Caco-2 (cell line): ENCODE measurements at regions not wholly inside any gene's neighbourhood (a gene's known extent, or its start where the extent isn't known, plus 50 kb on each side); places are given as distances from the start of the nearest gene placed in this dataset.

Experiments used
- BruUV-seq: library from RNA; stranded (reverse); fragments of 400-500 nt; replicated peaks from 2 replicates; lab custom pipeline; 2021; lab: Mats Ljungman, UMichigan
- CTCF ChIA-PET: fragments of 300-600 bp; sonication (Branson Sonifier 250); formaldehyde crosslinking; loops from one replicate; lab custom pipeline; 2022; ENCODE audit warnings: antibody characterized with exemption; lab: Charles Lee
- POLR2A ChIA-PET: fragments of 300-600 bp; sonication (Branson Sonifier 250); formaldehyde crosslinking; loops from one replicate; lab custom pipeline; 2022; ENCODE audit warnings: antibody characterized with exemption; lab: Charles Lee
- DNase-seq, 2 experiments: peaks; one replicate each; pipeline versions ENCODE4 v3.0.0 to v3.0.0-alpha.2; 2020 to 2022
- H3K27me3 ChIP-seq: replicated peaks from 2 replicates; pipeline ENCODE4 v1.6.0; 2011; ENCODE audit warnings: low read length; ENCODE audit not compliant: control insufficient read depth, insufficient read depth
- H3K36me3 ChIP-seq: 2 replicates; pipeline ENCODE4 v1.5.1; 2011; ENCODE audit warnings: low read length; ENCODE audit not compliant: control insufficient read depth, insufficient read depth
- H3K4me1 ChIP-seq: fragments of 250-450 bp; sonication (Bioruptor Pico); 2 replicates; pipeline ENCODE4 v1.5.1; 2020; ENCODE audit warnings: mild to moderate bottlenecking
- H3K4me3 ChIP-seq: 2 replicates; pipeline ENCODE4 v1.5.1; 2011; ENCODE audit warnings: low read depth, mild to moderate bottlenecking, control low read depth, low read length
- H3K9me3 ChIP-seq: fragments of 250-450 bp; sonication (Bioruptor Pico); 2 replicates; pipeline ENCODE4 v1.5.1; 2020; ENCODE audit warnings: mild to moderate bottlenecking, moderate library complexity
- H3K27ac Mint-ChIP-seq: one replicate; pipeline ENCODE4 v1.8.0; 2022; ENCODE audit warnings: mixed read lengths; ENCODE audit not compliant: unreplicated experiment
- H3K27me3 Mint-ChIP-seq: one replicate; pipeline ENCODE4 v1.8.0; 2022; ENCODE audit warnings: mixed read lengths; ENCODE audit not compliant: insufficient read depth, unreplicated experiment
- H3K36me3 Mint-ChIP-seq: one replicate; pipeline ENCODE4 v1.8.0; 2022; ENCODE audit warnings: mild to moderate bottlenecking, mixed read lengths; ENCODE audit not compliant: insufficient read depth, unreplicated experiment
- H3K4me1 Mint-ChIP-seq: one replicate; pipeline ENCODE4 v1.8.0; 2022; ENCODE audit warnings: low read depth, mixed read lengths; ENCODE audit not compliant: unreplicated experiment
- H3K4me3 Mint-ChIP-seq: one replicate; pipeline ENCODE4 v1.8.0; 2022; ENCODE audit warnings: mild to moderate bottlenecking, moderate library complexity, mixed read lengths; ENCODE audit not compliant: unreplicated experiment
- H3K9me3 Mint-ChIP-seq: one replicate; pipeline ENCODE4 v1.8.0; 2022; ENCODE audit warnings: mixed read lengths; ENCODE audit not compliant: unreplicated experiment
- intact Hi-C: fragments of 100-400 bp; cut with micrococcal nuclease; formaldehyde crosslinking; loops from one replicate; pipeline ENCODE4 v1.10.0; 2022; ENCODE audit not compliant: unreplicated experiment
- TF ChIP-seq, protein P1 (sequence below), 2 experiments: fragments of 200-600 bp in 1 of 2; IDR thresholded peaks; 1 replicate in 1 of 2; 2 replicates in 1 of 2; pipeline versions ENCODE4 v1.5.1 to v1.8.0; 2011 to 2022; ENCODE audit warnings: antibody characterized with exemption in 1 of 2, control low read depth in 1 of 2, inconsistent platforms in 1 of 2, low read depth in 1 of 2, low read length in 1 of 2, mild to moderate bottlenecking in 1 of 2, moderate library complexity in 1 of 2; ENCODE audit not compliant: insufficient read depth in 1 of 2, severe bottlenecking in 1 of 2, unreplicated experiment in 1 of 2

DNA sequence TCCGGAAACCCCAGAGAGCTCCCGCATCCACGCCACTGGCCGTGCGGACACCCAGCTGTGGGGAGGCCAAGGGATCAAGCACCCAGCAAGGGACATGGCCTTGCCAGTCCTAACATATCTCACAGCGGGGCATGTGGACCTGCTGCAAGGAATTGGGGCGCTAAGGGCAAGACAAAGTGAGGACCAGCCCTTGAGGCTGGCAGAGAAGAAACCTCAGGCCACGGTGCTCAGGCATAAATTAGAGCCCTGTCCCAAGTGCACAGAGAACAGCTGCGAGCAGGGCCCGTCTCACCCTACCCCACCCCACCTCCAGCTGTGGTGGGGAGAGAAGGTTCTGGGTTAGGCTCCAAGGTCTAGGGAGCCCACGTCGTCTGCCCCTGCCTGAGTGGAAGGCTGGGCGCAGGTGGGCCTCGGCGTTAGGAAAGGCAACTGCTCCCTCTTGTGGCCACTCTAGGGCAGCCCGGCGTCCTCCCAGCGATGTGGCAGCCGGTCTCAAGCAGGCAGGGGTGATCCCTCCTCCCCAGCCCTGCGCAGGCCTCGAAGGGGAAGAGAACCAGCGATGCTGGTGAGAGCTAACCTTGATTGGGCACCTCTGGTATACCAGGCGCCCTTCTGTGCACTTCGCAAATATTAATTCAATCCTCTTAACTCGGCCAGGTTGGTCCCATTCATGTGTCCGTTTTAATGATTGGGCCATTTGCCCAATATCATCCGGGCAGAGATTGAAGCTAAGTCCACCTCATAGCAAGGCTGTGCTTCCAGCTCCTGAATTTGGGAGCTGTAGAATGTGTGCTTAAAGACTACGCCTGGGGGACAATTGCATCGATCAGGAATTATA, 235.8 kb downstream of the NFATC2 start:
- H3K27me3 Mint-ChIP-seq: no peaks in the 10 kb centered on the region
- TF ChIP-seq, protein P1, sequence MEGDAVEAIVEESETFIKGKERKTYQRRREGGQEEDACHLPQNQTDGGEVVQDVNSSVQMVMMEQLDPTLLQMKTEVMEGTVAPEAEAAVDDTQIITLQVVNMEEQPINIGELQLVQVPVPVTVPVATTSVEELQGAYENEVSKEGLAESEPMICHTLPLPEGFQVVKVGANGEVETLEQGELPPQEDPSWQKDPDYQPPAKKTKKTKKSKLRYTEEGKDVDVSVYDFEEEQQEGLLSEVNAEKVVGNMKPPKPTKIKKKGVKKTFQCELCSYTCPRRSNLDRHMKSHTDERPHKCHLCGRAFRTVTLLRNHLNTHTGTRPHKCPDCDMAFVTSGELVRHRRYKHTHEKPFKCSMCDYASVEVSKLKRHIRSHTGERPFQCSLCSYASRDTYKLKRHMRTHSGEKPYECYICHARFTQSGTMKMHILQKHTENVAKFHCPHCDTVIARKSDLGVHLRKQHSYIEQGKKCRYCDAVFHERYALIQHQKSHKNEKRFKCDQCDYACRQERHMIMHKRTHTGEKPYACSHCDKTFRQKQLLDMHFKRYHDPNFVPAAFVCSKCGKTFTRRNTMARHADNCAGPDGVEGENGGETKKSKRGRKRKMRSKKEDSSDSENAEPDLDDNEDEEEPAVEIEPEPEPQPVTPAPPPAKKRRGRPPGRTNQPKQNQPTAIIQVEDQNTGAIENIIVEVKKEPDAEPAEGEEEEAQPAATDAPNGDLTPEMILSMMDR (IDR thresholded peaks at IDR 0.05; ENCODE audit: insufficient read depth in 1 of 2, low read depth in 1 of 2, low read length in 1 of 2, severe bottlenecking in 1 of 2, unreplicated experiment in 1 of 2): peak; percentile 99
- H3K36me3 Mint-ChIP-seq: peaks cover 6% of the 10 kb centered on the region
- H3K4me3 Mint-ChIP-seq: no peak overlapping the region
- H3K27ac Mint-ChIP-seq: no peak overlapping the region
- peaks cover 30% of the 10 kb centered on the region for H3K4me1 ChIP-seq
- intact Hi-C loops: loop anchor here (1.0 to 5.0 kb wide), 6 partner anchors 86 to 514 kb away; no protein-coding TSS in a partner anchor
- no peaks in the 10 kb centered on the region for H3K27me3 ChIP-seq
- H3K36me3 ChIP-seq: no peaks in the 10 kb centered on the region
- H3K4me3 ChIP-seq: no peak overlapping the region
- peaks cover 53% of the 10 kb centered on the region for H3K9me3 ChIP-seq
- H3K9me3 Mint-ChIP-seq: peaks cover 41% of the 10 kb centered on the region
- DNase-seq: peak; percentile 86 to 91
- ChIA-PET POLR2A (interaction anchor here (1.0 kb wide), 1 partner anchor 349 kb away, joined by 3 read pairs; the partner anchor contains the start of gene DPM1), CTCF (interaction anchor here (0.6 to 6.4 kb wide), 12 partner anchors 17 to 326 kb away, joined by 3 to 108 read pairs (median 4); no protein-coding TSS in a partner anchor)
- peaks cover 27% of the 10 kb centered on the region for H3K4me1 Mint-ChIP-seq
- no TSS peak for BruUV-seq

DNA sequence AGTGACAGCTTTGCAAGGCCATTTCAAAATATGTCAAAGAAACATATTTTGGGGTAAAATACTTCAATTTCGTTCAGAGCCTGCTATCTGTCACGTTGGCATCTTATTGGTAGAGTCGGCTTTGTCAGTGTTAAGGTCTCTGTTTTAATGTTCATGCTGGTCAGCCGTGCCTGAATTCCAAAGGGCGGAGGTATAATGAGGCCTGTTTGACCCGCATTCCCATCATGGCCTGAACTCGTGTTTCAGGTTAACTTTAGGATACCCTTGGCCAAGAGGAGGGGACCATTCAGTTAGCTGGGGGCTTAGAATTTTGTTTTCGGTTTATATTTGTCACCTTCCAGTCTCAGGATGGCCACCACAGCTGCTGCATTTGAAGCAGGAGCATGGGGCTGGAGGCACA, 236.4 kb downstream of the NFATC2 start:
- TF ChIP-seq, protein P1 (IDR thresholded peaks at IDR 0.05; ENCODE audit: insufficient read depth in 1 of 2, low read depth in 1 of 2, low read length in 1 of 2, severe bottlenecking in 1 of 2, unreplicated experiment in 1 of 2): no peak
- peak overlapping the region; percentile 9 for H3K27ac Mint-ChIP-seq

DNA sequence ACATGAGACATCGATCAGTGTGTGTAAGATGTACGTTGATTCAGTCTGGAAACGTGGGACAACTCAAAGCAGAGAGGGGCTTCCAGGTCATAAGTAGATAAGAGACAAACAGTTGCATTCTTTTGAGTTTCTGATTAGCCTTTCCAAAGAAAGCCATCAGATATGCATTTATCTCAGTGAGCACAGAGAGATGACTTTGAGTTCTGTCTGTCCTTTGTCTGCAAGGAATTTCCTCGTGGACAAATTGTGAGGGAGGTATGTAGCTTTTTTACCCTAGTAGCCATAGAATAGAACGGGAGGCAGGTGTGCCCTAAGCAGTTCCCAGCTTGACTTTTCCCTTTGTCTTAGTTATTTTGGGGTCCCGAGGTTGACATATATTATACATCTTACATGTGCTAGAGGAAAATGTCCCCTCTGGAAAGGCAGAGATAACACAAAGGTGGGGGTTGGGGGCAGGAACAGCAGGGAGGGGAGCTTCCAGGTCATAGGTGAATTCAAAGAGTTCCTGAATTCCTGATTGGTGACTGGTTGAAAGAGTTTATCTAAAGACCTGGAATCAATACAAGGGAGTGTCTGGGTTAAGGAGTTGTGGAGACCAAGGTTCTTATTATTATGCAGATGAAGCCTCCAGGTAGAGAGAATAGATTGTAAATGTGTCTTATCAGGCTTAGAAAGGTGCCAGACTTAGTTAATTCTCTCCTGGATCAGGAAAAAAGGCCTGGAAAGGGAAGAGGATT, 237.0 kb downstream of the NFATC2 start:
- H3K36me3 ChIP-seq: no peaks in the 10 kb centered on the region
- H3K27me3 ChIP-seq: no peaks in the 10 kb centered on the region
- Mint-ChIP-seq H3K4me1 (peaks cover 17% of the 10 kb centered on the region), H3K4me3 (peak overlapping the region; percentile 6), H3K36me3 (peaks cover 3% of the 10 kb centered on the region), H3K27ac (peak overlapping the region; percentile 9), H3K27me3 (no peaks in the 10 kb centered on the region), H3K9me3 (peaks cover 41% of the 10 kb centered on the region)
- CTCF ChIA-PET: interaction anchor here (0.9 to 6.4 kb wide), 5 partner anchors 21 to 324 kb away, joined by 3 to 108 read pairs (median 5); no protein-coding TSS in a partner anchor
- TF ChIP-seq, protein P1 (IDR thresholded peaks at IDR 0.05; ENCODE audit: insufficient read depth in 1 of 2, low read depth in 1 of 2, low read length in 1 of 2, severe bottlenecking in 1 of 2, unreplicated experiment in 1 of 2): no peak
- BruUV-seq: no TSS peak
- no peak for DNase-seq
- no peak overlapping the region for H3K4me3 ChIP-seq
- peaks cover 24% of the 10 kb centered on the region for H3K4me1 ChIP-seq
- POLR2A ChIA-PET: no interaction called here
- H3K9me3 ChIP-seq: peaks cover 56% of the 10 kb centered on the region
- intact Hi-C loops: loop anchor here (1.0 to 5.0 kb wide), 6 partner anchors 85 to 513 kb away; no protein-coding TSS in a partner anchor

More for the DNA sequence above, 236.4 kb downstream of the NFATC2 start:
- no peaks in the 10 kb centered on the region for H3K36me3 ChIP-seq
- CTCF ChIA-PET: interaction anchor here (0.6 to 6.4 kb wide), 7 partner anchors 20 to 325 kb away, joined by 3 to 108 read pairs (median 4); no protein-coding TSS in a partner anchor
- H3K4me1 Mint-ChIP-seq: peaks cover 21% of the 10 kb centered on the region
- peaks cover 41% of the 10 kb centered on the region for H3K9me3 Mint-ChIP-seq
- POLR2A ChIA-PET: interaction anchor here (1.0 kb wide), 1 partner anchor 348 kb away, joined by 3 read pairs; the partner anchor contains the start of gene DPM1
- H3K4me3 ChIP-seq: no peak overlapping the region
- H3K4me3 Mint-ChIP-seq: peak overlapping the region; percentile 6
- intact Hi-C loops: loop anchor here (1.0 to 5.0 kb wide), 6 partner anchors 85 to 514 kb away; no protein-coding TSS in a partner anchor
- H3K36me3 Mint-ChIP-seq: peaks cover 6% of the 10 kb centered on the region
- DNase-seq: no peak
- H3K27me3 ChIP-seq: no peaks in the 10 kb centered on the region
- peaks cover 24% of the 10 kb centered on the region for H3K4me1 ChIP-seq
- H3K9me3 ChIP-seq: peaks cover 56% of the 10 kb centered on the region
- no TSS peak for BruUV-seq
- H3K27me3 Mint-ChIP-seq: no peaks in the 10 kb centered on the region
